Breast epithelium (tissue), 3 donors: ENCODE measurements at regions not wholly inside any gene's neighbourhood (a gene's known extent, or its start where the extent isn't known, plus 50 kb on each side); places are given as distances from the start of the nearest gene placed in this dataset.

Experiments used
- POLR2AphosphoS5 ChIP-seq, 3 donors: sonication (generic); formaldehyde crosslinking; IDR thresholded peaks; one replicate each; pipeline ENCODE4 v1.6.1; 2017; ENCODE audit warnings: antibody characterized with exemption in 3 of 3
- TF ChIP-seq, protein P1 (sequence below), 3 donors: fragments of 450-650 bp; IDR thresholded peaks; one replicate each; pipeline ENCODE4 v1.5.1; 2016 to 2017; ENCODE audit warnings: antibody characterized with exemption in 3 of 3, mild to moderate bottlenecking in 3 of 3, moderate library complexity in 3 of 3

DNA sequence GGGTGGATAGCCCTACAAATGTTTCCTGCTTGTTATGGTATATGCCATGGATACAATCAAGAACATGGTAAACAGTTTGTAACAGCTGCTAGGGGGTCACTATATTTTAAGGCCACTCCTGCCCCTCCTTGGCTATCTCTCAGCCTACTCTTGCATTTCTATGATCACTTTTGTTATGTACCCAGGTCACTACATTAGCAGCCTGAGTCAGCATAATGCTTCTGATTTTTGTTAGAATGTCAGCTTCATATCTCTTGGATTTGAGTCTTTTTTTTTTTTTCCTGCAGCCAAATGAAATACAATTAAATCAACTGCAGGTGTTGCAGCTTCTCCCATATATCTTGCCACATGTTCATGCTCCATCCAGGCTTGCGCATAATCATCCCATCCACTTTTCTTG lies 629.7 kb upstream of the GRAMD2B start:
- TF ChIP-seq POLR2AphosphoS5 (IDR thresholded peaks at IDR 0.05): no peak
- TF ChIP-seq, protein P1, sequence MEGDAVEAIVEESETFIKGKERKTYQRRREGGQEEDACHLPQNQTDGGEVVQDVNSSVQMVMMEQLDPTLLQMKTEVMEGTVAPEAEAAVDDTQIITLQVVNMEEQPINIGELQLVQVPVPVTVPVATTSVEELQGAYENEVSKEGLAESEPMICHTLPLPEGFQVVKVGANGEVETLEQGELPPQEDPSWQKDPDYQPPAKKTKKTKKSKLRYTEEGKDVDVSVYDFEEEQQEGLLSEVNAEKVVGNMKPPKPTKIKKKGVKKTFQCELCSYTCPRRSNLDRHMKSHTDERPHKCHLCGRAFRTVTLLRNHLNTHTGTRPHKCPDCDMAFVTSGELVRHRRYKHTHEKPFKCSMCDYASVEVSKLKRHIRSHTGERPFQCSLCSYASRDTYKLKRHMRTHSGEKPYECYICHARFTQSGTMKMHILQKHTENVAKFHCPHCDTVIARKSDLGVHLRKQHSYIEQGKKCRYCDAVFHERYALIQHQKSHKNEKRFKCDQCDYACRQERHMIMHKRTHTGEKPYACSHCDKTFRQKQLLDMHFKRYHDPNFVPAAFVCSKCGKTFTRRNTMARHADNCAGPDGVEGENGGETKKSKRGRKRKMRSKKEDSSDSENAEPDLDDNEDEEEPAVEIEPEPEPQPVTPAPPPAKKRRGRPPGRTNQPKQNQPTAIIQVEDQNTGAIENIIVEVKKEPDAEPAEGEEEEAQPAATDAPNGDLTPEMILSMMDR (IDR thresholded peaks at IDR 0.05): no peak
